NCI-H1930 (cell line): ENCODE measurements at regions not wholly inside any gene's neighbourhood (a gene's known extent, or its start where the extent isn't known, plus 50 kb on each side); places are given as distances from the start of the nearest gene placed in this dataset.
"Not testable (repeated sequence)": the region's sequence is repeated elsewhere in the genome, so short reads cannot be mapped to it uniquely, and the experiment has no call there.

Experiments used
- DNase-seq, 2 experiments: peaks; one replicate each; lab custom pipeline; 2025; lab: John Stamatoyannopoulos, UW

GRCh38 chr2:239725551-239725890, 299.6 kb downstream of the NDUFA10 start:
- DNase-seq: no peak

DNA sequence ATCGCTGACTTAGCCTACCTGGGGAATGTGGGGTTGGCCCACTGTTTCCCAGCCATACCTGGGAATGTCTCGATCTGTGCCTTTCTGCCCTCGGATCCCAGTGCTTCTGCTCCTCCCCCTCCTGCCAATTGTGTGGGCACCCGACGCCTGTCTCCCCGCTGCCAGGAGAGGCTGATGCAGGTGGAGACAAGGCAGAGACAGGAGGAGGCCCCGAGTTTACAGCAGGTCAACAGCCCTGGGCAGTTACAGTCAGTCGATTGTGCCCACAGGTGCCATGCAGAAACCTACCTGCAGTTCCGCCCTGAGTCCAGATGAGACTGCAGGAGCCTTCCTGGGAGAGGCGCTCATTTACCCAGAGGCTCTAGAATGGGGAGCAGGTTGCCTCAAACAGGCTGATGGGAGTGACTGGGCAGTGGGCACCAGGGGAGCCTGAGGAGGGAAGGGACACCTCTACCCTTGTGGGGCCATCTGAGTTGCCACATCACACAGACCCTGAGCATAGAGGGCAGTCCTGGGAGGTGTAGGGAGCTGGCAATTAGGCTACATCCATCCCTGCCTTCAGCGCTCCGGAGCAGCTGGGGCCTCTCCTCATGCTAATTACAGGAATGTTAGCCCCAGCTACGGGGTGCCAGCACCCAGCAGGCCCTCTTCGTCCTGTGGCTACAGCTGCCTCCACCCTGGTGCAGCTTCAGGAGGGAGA, 300.1 kb downstream of the NDUFA10 start:
- no peak for DNase-seq

- no peak for DNase-seq
Observed at GRCh38 chr2:239724194-239724849, 300.8 kb downstream of the NDUFA10 start.

DNA sequence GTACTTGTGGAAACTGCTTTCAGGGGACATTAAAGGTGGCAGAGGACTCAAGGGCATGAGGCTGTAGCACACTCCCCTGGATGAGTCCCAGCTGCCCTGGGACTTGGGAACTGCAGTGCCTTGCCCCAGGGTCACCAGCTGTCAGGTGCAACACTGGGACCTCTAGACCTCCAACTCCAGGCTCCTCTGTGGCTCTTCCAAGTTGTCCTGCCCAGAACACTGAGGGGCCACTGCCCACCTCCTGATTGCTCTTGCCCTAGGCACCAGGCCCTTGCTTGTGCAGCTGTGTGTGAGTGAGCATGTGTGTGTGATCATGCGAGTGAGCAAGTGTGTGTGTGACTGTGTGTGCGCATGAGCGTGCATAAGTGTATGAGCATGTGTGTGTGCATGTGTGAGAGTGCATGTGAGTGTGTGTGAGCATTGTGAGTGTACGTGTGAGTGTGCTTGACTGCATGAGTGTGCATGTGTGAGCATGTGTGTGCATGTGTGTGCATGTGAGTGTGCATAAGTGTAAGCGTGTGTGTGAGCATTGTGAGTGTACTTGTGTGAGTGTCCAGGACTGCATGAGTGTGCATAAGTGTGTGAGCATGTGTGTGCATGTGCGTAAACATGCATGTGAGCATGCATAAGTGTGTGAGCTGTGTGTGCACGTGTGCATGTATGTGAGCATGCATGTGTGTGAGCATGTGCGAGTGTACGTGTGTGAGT, 301.5 kb downstream of the NDUFA10 start:
- no peak for DNase-seq

DNA sequence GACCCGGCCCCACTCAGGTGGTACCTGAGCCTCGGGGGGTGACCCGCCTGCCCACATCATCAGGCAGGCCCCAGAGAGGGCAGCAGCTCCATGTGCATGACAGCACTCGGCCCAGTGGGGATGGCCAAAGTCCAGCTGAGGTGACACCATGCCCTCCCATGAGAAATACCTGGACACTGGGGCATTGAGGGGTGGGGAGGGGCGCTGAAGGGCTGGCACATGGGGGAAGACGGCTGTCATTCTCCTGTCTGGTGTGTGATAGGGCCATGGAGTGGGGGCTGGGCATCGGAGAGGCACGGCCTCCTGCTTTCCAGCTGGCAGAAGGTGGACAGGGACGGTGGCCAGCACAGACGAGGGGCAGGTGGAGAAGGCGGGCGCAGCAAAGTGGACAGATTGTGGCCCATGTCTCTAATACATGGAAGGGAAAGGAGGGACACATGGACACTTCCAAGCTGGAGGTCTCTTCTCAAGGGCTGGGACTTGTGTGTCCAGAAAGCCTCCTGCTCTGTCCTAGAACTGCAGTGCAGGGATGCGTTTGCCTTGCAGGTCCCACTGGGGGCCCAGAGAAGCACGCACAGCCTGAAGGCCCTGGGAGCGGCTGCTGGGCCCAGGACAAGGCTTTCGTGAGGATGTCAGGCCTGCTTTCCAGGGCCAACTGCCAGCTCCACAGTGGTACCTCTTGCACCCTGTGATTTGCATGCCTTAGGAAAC, 302.2 kb downstream of the NDUFA10 start:
- no peak for DNase-seq

- no peak for DNase-seq
Observed at GRCh38 chr2:239721991-239722759, 303.0 kb downstream of the NDUFA10 start.

DNA sequence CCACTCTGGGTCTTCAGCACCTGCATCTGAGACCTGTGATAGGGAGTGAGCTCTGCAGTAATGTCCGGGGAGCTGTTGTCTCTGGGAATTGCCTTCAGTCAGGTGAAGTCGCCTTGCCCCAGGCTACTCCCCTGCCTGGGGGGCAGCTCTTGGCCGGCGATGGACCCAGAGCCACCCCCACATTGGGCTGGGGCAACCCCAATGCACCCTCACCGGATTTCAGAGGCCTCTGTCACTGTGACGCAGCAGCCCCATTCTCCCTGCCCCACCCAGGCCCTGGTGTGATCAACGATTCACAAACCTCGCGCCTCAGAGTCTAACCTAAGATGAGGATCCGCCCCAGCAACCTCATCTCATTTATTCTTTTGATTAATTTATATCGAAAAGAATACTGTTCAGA, 303.6 kb downstream of the NDUFA10 start:
- no peak for DNase-seq

GRCh38 chr2:239720361-239721360, 304.5 kb downstream of the NDUFA10 start:
- no peak for DNase-seq

DNA sequence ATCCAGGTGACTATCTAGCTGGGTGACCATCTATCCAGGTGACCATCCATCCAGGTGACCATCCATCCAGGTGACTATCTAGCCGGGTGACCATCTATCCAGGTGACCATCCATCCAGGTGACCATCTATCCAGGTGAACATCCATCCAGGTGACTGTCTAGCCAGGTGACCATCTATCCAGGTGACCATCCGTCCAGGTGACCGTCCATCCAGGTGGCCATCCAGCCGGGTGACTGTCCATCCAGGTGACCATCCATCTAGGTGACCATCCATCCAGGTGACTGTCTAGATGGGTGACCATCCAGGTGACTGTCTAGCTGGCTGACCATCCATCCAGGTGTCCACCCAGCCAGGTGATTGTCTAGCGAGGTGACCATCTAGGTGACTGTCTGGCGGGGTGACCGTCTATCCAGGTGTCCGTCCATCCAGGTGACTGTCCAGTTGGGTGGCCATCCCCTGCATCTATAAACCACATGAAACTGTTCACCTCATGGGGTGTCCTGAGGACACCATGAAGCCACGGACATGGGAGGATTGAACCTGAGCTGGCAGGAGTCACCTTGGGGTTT, 305.3 kb downstream of the NDUFA10 start:
- DNase-seq: no peak

- DNase-seq: not testable (repeated sequence)
Observed at GRCh38 chr2:239718991-239719390, 306.2 kb downstream of the NDUFA10 start.

DNA sequence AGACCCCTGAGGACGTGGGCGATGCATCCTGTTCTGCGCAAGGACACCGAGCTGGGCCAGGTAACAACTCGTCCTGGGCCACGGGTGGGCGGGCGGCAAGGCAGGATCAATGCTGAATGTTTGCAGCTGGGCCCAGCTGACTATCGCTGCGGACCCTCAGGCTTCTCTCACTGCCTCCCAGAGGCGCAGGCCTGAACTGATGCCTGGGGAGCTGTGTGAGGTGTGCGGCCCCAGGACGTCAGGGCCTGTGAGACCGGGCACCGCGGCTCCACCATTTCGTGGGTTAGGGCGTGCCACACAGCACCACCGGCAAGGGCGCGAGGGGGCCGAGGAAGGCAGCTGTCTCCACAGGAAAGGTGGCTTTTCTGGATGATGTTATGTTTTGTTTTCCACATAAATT, 307.4 kb downstream of the NDUFA10 start:
- DNase-seq: no peak

- DNase-seq: no peak
Observed at GRCh38 chr2:239717319-239717675, 307.8 kb downstream of the NDUFA10 start.

DNA sequence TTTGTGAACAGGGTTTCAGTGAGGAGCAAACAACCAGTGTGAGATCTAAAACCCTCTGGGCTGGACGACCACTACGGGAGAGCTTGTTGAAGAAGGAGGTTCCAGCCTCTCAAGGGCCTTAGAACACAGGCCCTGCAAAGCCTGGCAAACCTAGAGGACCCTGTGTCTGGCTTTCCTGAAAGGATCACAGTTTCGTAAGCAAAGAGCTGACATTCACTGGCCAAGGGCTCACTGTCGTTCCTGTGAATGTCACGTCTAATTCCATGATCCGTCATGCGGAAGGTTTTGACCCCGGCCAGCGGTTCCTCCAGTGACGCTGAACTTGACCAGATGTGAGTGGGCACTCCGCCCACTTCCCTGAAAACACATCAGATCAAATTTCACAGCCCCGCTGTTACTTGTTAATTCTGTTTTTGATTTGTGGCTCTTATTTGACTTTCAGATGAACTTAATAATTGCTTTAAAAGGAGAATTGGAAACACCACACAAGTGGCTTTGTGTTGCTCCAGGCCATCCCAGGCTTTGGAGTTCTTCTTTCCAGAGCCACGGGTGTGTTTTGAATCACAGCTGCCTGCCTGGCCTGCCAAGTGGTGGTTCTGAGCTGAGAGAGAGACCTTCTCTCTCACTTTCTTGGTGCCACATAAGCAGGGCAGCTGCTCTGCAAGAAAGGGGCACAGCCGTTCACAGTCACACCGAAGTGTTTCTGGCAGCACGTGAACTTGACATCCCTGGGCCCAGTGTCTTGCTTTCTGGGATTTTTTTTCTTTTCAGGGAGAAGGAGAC, 308.4 kb downstream of the NDUFA10 start:
- DNase-seq: no peak

- no peak for DNase-seq
Observed at GRCh38 chr2:239716009-239716408, 309.1 kb downstream of the NDUFA10 start.

- DNase-seq: no peak
Observed at GRCh38 chr2:239715606-239716005, 309.5 kb downstream of the NDUFA10 start.

DNA sequence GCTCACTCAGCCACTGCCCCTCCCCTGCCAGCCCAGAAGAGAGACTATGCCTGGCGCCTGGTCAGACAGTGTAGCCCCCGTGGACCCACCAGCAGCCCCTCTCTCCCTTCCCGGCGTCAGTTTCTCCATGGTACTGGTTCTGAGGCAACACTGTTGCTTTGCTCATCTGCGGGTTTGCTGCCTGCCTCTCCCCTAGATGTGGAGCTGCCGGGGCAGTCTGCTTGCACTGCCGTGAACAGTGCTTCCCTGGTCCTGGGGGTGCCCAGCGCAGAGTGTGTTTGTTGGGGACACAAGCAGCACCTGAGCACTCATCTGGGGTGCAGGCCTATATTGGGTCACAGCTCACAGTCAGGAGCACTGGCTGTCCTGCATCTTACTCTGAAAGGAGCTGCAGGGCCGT, 309.9 kb downstream of the NDUFA10 start:
- no peak for DNase-seq

DNA sequence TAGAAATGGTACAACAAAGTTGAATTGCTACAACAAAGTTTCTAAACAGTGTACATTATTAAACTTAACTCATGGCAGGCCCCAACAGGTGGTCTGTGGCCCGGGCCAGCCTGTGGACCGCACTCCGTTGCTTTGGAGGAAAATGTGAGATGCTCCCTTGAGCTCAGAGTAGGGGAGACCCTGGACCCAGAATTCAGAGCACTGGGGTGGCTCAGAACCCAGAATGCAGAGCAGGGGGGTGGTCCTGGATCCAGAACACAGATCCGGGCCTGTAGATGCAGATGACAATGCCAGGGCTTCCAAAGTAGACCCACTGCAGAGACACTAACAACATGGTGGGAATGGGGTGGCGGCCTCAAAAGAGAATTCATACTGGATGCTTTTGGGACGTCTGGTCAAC, 311.0 kb downstream of the NDUFA10 start:
- DNase-seq: no peak

DNA sequence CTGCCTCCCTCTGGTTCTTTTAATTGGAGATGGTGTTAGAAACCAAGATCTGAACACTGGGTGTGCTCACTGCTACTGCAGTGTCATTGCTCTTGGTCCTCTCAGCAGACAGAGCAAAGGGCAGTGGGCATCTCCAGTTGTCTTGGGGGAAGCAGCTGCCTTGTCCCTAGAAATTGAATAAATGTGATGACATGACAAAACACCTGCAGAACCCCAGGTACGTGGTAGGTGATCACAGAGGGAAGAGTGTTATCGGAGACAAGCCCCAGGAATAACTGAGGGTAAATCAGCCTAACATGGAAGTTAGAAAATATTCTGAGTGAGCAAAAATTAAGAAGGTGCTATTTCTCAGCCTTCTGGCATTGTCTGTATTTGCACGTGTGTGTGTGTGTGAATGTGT, 311.9 kb upstream of the HDAC4 start:
- no peak for DNase-seq

GRCh38 chr2:239711911-239712570, 311.2 kb upstream of the HDAC4 start:
- no peak for DNase-seq
